ENCODE measurements at regions not wholly inside any gene's neighbourhood (a gene's known extent, or its start where the extent isn't known, plus 50 kb on each side); places are given as distances from the start of the nearest gene placed in this dataset.

DNA sequence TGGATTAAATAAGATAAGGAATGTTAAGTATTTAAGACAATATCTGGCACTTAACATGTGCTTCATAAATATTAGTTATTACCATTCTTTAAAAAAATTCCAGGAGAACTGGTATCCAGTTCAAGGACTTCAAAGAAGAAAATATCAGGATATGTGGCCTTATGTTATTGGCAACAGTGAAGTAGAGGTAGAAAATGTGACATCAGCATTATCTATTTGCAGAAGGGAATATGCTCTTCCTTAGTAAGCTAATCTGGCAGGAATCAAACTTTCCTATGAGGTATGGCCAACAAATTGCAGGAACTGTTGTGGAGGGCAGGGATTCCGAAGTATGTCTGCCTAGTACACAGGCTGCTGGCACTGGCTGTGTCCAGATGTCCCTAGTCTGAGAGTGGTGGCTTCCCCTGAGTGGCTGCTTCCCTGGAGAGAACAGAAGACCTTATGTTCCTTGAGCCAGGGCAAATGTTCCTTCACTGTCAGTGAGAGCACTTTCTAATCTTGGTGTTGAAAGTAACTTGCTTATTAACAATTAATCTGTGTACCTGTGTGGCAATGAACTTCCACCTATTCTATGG, 351.7 kb upstream of the THRB start:
- WGBS, 2 experiments (ENCODE audit: insufficient coverage in 1 of 2, insufficient read length in 1 of 2): 90 to 95% methylated on average over 1 of the region's 1 CpG
- no peak overlapping the region for H3K27ac Mint-ChIP-seq
- Histone ChIP-seq H3K36me3 (ENCODE audit: control insufficient read depth, insufficient read depth, low read length) (no peaks in the 10 kb centered on the region), H3K4me1 (ENCODE audit: control insufficient read depth, insufficient read depth, low read length) (no peaks in the 10 kb centered on the region), H3K27ac (ENCODE audit: low read depth, low read length) (no peak overlapping the region), H3K9me3 (ENCODE audit: control insufficient read depth, low read length) (no peaks in the 10 kb centered on the region), H3K4me3 (ENCODE audit: low read length) (no peak overlapping the region), H3K9ac (ENCODE audit: extremely low read depth, low read length, poor library complexity, severe bottlenecking) (no peak overlapping the region), H3K27me3 (ENCODE audit: control insufficient read depth, insufficient read depth, low read length, poor library complexity, severe bottlenecking) (peaks cover 74% of the 10 kb centered on the region)
- H3K4me1 Mint-ChIP-seq: peaks cover 7% of the 10 kb centered on the region
- H3K36me3 Mint-ChIP-seq (ENCODE audit: low read depth): no peaks in the 10 kb centered on the region
- H3K4me3 Mint-ChIP-seq: no peak overlapping the region
- TF ChIP-seq, protein P1, sequence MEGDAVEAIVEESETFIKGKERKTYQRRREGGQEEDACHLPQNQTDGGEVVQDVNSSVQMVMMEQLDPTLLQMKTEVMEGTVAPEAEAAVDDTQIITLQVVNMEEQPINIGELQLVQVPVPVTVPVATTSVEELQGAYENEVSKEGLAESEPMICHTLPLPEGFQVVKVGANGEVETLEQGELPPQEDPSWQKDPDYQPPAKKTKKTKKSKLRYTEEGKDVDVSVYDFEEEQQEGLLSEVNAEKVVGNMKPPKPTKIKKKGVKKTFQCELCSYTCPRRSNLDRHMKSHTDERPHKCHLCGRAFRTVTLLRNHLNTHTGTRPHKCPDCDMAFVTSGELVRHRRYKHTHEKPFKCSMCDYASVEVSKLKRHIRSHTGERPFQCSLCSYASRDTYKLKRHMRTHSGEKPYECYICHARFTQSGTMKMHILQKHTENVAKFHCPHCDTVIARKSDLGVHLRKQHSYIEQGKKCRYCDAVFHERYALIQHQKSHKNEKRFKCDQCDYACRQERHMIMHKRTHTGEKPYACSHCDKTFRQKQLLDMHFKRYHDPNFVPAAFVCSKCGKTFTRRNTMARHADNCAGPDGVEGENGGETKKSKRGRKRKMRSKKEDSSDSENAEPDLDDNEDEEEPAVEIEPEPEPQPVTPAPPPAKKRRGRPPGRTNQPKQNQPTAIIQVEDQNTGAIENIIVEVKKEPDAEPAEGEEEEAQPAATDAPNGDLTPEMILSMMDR (conservative IDR thresholded peaks at IDR 0.05): no peak
- peaks cover 64% of the 10 kb centered on the region for H3K27me3 Mint-ChIP-seq (ENCODE audit: insufficient read depth)
- H3K9me3 Mint-ChIP-seq: no peaks in the 10 kb centered on the region
- DNase-seq: no peak

GRCh38 chr3:24850245-24850644, 355.6 kb upstream of the THRB start:
- no peaks in the 10 kb centered on the region for H3K9me3 ChIP-seq (ENCODE audit: control insufficient read depth, low read length)

DNA sequence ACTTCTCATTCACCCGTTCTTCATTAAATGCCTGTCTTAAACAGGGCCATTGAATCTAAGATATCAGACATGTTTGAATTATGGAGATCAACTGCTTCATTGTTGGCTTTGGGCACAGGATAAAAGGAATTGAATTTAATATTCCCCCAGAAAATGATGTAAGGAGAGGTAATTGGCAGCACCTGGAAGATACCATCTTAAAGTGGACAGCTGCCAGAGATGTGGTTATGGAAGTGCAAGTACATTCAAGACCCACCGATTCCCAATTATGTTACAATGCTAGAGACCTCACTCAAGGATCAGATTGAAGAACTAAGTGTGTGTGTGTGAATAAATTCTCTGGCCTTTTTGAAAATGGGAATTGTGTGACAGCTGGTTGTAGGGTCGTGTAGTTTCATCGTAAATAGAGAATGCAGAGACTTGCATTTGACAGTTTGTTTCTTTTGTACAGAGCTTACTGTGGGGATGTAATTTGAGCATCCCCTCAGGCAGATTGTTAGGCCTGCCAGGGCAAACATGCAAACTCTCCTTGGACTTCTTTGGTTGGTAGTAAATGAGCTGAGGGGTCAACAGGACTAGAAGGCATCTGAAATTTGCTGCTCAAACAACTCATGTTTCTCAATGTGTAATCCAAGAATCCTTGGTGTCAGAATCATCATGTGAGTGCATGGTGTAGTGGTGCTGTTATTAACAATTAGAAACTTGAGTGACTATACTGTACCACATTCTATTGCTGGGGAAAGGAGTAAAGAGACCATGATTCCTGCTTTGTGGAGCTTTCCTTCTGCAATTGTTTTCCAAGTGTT, 359.2 kb upstream of the THRB start:
- TF ChIP-seq, protein P1 (conservative IDR thresholded peaks at IDR 0.05): no peak
- Mint-ChIP-seq H3K27ac (no peak overlapping the region), H3K27me3 (ENCODE audit: insufficient read depth) (peaks cover 15% of the 10 kb centered on the region), H3K4me1 (peaks cover 7% of the 10 kb centered on the region), H3K4me3 (no peak overlapping the region), H3K36me3 (ENCODE audit: low read depth) (no peaks in the 10 kb centered on the region), H3K9me3 (no peaks in the 10 kb centered on the region)
- Histone ChIP-seq H3K9me3 (ENCODE audit: control insufficient read depth, low read length) (no peaks in the 10 kb centered on the region), H3K4me1 (ENCODE audit: control insufficient read depth, insufficient read depth, low read length) (no peaks in the 10 kb centered on the region), H3K36me3 (ENCODE audit: control insufficient read depth, insufficient read depth, low read length) (no peaks in the 10 kb centered on the region), H3K4me3 (ENCODE audit: low read length) (no peak overlapping the region), H3K27me3 (ENCODE audit: control insufficient read depth, insufficient read depth, low read length, poor library complexity, severe bottlenecking) (peaks cover 23% of the 10 kb centered on the region), H3K27ac (ENCODE audit: low read depth, low read length) (peak overlapping the region; percentile 36), H3K9ac (ENCODE audit: extremely low read depth, low read length, poor library complexity, severe bottlenecking) (no peak overlapping the region)
- no peak for DNase-seq
- 80 to 86% methylated on average over 4 of the region's 4 CpGs for WGBS, 2 experiments (ENCODE audit: insufficient coverage in 1 of 2, insufficient read length in 1 of 2)

More at GRCh38 chr3:24850245-24850644, 355.6 kb upstream of the THRB start:
- Mint-ChIP-seq H3K9me3 (no peaks in the 10 kb centered on the region), H3K36me3 (ENCODE audit: low read depth) (no peaks in the 10 kb centered on the region), H3K4me1 (peaks cover 7% of the 10 kb centered on the region), H3K27ac (no peak overlapping the region), H3K27me3 (ENCODE audit: insufficient read depth) (peaks cover 38% of the 10 kb centered on the region), H3K4me3 (no peak overlapping the region)
- peaks cover 39% of the 10 kb centered on the region for H3K27me3 ChIP-seq (ENCODE audit: control insufficient read depth, insufficient read depth, low read length, poor library complexity, severe bottlenecking)
- no peaks in the 10 kb centered on the region for H3K4me1 ChIP-seq (ENCODE audit: control insufficient read depth, insufficient read depth, low read length)
- no peak overlapping the region for H3K9ac ChIP-seq (ENCODE audit: extremely low read depth, low read length, poor library complexity, severe bottlenecking)
- no peak for DNase-seq
- no peak overlapping the region for H3K27ac ChIP-seq (ENCODE audit: low read depth, low read length)
- WGBS, 2 experiments (ENCODE audit: insufficient coverage in 1 of 2, insufficient read length in 1 of 2): 80 to 92% methylated on average over 1 to 2 of the region's 2 CpGs
- TF ChIP-seq, protein P1 (conservative IDR thresholded peaks at IDR 0.05): no peak
- no peak overlapping the region for H3K4me3 ChIP-seq (ENCODE audit: low read length)
- no peaks in the 10 kb centered on the region for H3K36me3 ChIP-seq (ENCODE audit: control insufficient read depth, insufficient read depth, low read length)

Measured in endodermal cell (in vitro differentiated cells).